ENCODE measurements at regions not wholly inside any gene's neighbourhood (a gene's known extent, or its start where the extent isn't known, plus 50 kb on each side); places are given as distances from the start of the nearest gene placed in this dataset.

- no peak for DNase-seq (ENCODE audit: extremely low read depth, low read depth)
- no peak for TF ChIP-seq CTCF (IDR thresholded peaks at IDR 0.05; ENCODE audit: low read depth, low read length)
Measured at GRCh38 chr2:204432196-204432595, 113.1 kb upstream of the PARD3B start.

GRCh38 chr2:204434660-204435462 lies 110.4 kb upstream of the PARD3B start:
- no peak for DNase-seq (ENCODE audit: extremely low read depth, low read depth)

GRCh38 chr2:204436230-204436629 lies 109.0 kb upstream of the PARD3B start:
- DNase-seq (ENCODE audit: extremely low read depth, low read depth): no peak
- TF ChIP-seq CTCF (IDR thresholded peaks at IDR 0.05; ENCODE audit: low read depth, low read length): no peak

More at GRCh38 chr2:204434660-204435462, 110.4 kb upstream of the PARD3B start:
- TF ChIP-seq CTCF (IDR thresholded peaks at IDR 0.05; ENCODE audit: low read depth, low read length): no peak

GRCh38 chr2:204437408-204437807 lies 107.9 kb upstream of the PARD3B start:
- DNase-seq (ENCODE audit: extremely low read depth, low read depth): no peak
- TF ChIP-seq CTCF (IDR thresholded peaks at IDR 0.05; ENCODE audit: low read depth, low read length): no peak

GRCh38 chr2:204437815-204438756 lies 107.2 kb upstream of the PARD3B start:
- TF ChIP-seq CTCF (IDR thresholded peaks at IDR 0.05; ENCODE audit: low read depth, low read length): no peak
- DNase-seq (ENCODE audit: extremely low read depth, low read depth): no peak

GRCh38 chr2:204441316-204441715 lies 104.0 kb upstream of the PARD3B start:
- DNase-seq (ENCODE audit: extremely low read depth, low read depth): no peak
- TF ChIP-seq CTCF (IDR thresholded peaks at IDR 0.05; ENCODE audit: low read depth, low read length): no peak

GRCh38 chr2:204445149-204445548 lies 100.1 kb upstream of the PARD3B start:
- no peak for DNase-seq (ENCODE audit: extremely low read depth, low read depth)
- no peak for TF ChIP-seq CTCF (IDR thresholded peaks at IDR 0.05; ENCODE audit: low read depth, low read length)

All from AG09319 (cell line).